ENCODE measurements at regions not wholly inside any gene's neighbourhood (a gene's known extent, or its start where the extent isn't known, plus 50 kb on each side); places are given as distances from the start of the nearest gene placed in this dataset.
"Not testable (repeated sequence)": the region's sequence is repeated elsewhere in the genome, so short reads cannot be mapped to it uniquely, and the experiment has no call there.

DNA sequence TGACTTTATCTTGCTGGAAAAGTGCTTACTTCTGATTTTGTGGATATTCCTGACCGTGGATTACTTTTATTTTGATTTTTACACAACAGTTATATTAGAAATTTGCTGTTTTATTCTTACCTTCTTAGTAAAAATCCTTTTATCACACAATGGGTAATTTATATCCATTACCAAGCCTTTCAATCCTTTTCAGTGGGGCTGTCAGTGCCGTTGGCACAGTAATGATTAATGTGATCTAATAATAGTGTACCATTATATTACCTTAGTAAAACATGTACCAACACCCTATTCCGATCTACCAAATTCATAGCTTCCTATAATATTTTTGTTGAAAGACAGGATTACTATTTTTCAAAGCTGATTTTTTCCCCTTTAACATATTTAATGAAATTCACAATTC, 87.3 kb upstream of the ZNF536 start:
- no peak for DNase-seq (ENCODE audit: low read depth in 1 of 2, low spot score in 1 of 2)
- in situ Hi-C loops (cut with HindIII; ENCODE audit: low pct_unique_long_range_greater_than_20kb, low sequenced_read_pairs): no loop called here
- TF ChIP-seq JUND (IDR thresholded peaks at IDR 0.05; ENCODE audit: low read depth): no peak

DNA sequence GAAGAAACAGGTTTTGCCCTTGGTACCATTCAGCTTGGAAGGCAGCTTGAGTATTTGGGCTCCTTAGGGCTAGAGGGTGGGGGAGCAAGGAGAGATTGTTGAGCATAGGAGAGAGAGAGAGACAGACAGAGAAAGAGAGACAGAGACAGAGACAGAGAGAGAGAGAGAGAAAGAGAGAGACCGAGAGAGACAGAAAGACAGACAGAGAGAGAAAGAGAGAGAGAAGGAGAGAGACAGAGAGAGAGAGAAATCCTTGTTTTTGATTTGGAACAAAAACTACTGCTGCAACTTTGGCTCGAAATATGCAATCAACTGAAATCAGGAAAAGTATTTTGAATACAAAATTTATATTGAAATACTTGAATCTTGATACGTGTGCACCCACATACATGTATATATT, 85.8 kb upstream of the ZNF536 start:
- TF ChIP-seq JUND (IDR thresholded peaks at IDR 0.05; ENCODE audit: low read depth): no peak
- in situ Hi-C loops (cut with HindIII; ENCODE audit: low pct_unique_long_range_greater_than_20kb, low sequenced_read_pairs): no loop called here

DNA sequence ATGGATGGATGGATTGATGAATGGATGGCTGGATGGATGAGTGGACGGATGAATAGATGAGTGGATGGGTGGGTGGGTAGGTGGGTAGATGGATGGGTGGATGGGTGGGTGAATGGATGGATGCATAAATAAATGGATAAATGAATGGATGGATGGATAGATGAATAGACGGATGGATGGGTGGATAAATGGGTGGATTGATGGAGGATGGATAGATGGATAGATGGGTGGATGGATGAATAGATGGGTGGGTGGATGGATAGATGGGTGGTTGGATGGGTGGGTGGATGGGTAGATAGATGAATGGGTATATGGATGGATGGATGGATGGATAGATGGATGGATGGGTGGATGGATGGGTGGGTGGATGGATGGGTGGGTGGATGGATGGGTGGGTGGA, 84.9 kb upstream of the ZNF536 start:
- in situ Hi-C loops (cut with HindIII; ENCODE audit: low pct_unique_long_range_greater_than_20kb, low sequenced_read_pairs): no loop called here
- TF ChIP-seq JUND (IDR thresholded peaks at IDR 0.05; ENCODE audit: low read depth): no peak
- no peak for DNase-seq (ENCODE audit: low read depth in 1 of 2, low spot score in 1 of 2)

More for the DNA sequence above, 85.8 kb upstream of the ZNF536 start:
- no peak for DNase-seq (ENCODE audit: low read depth in 1 of 2, low spot score in 1 of 2)

DNA sequence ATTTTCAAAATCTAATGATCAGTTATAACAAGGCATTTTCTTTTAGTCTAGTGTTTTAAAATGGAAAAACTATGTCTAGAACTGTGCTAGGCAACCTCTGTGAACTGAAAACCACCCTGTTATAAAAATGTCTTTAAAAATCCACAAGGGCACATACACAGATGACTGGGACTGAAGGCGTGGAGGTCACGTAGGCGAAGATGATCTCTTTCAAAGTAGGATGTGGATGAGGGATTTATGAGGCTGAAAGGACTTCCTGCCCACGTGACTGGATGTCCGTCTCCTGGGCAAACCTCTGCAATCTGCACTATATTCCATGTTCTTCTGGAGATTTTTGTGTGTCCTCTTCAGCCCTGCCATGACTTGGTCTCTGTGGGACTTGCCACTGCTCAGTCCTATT, 84.2 kb upstream of the ZNF536 start:
- DNase-seq (ENCODE audit: low read depth in 1 of 2, low spot score in 1 of 2): no peak
- TF ChIP-seq JUND (IDR thresholded peaks at IDR 0.05; ENCODE audit: low read depth): no peak
- in situ Hi-C loops (cut with HindIII; ENCODE audit: low pct_unique_long_range_greater_than_20kb, low sequenced_read_pairs): no loop called here

DNA sequence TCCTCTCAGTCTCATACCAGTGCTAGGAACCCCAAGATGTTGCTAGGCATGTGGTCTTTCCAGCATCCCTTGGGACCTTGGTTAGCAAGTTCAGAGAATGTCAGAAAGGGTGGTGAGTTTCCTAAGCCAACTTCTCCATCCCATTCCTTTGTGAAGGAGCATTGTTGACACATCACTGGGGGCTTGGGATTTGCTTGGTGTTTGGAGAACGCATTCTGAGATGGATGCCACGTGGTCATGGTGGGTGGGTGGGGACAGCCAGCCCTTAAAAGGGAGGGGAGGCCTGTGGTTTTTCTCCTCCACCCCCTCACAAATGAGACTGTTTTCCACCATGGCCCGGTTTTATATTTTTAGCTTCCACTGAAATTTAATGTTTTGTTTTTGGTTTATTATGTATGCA, 83.3 kb upstream of the ZNF536 start:
- no peak for TF ChIP-seq JUND (IDR thresholded peaks at IDR 0.05; ENCODE audit: low read depth)
- in situ Hi-C loops (cut with HindIII; ENCODE audit: low pct_unique_long_range_greater_than_20kb, low sequenced_read_pairs): no loop called here
- DNase-seq (ENCODE audit: low read depth in 1 of 2, low spot score in 1 of 2): no peak

DNA sequence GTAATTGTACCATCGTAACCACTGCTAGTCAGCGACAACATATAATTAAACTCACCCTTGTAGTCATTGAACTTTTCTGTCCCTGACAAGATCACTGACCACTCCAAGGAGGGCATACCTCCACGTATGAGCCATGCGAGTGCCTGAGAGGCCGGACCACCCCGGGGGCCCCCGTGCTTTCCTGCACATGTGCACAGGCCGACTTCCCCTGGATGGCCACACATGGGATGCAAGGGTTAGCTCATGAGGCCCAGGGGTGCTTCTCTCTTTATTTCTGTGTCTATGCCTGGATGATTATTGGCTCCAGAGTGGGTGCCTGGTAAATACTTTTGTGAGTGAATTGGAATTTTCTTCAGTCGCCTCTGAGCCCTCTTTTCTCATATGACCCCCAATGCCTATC, 82.8 kb upstream of the ZNF536 start:
- no peak for DNase-seq (ENCODE audit: low read depth in 1 of 2, low spot score in 1 of 2)
- in situ Hi-C loops (cut with HindIII; ENCODE audit: low pct_unique_long_range_greater_than_20kb, low sequenced_read_pairs): no loop called here
- TF ChIP-seq JUND (IDR thresholded peaks at IDR 0.05; ENCODE audit: low read depth): no peak

DNA sequence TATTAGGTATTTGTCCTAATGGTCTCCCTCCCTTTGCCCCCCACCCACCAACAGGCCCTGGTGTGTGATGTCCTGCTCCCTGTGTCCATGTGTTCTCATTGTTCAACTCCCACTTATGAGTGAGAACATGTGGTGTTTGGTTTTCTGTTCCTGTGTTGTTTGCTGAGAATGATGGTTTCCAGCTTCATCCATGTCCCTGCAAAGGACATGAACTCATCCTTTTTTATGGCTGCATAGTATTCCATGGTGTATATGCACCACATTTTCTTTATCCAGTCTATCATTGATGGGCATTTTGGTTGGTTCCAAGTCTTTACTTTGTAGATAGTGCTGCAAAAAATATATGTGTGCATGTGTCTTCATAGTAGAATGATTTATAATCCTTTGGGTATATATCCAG, 81.4 kb upstream of the ZNF536 start:
- DNase-seq (ENCODE audit: low read depth in 1 of 2, low spot score in 1 of 2); in situ Hi-C loops (cut with HindIII; ENCODE audit: low pct_unique_long_range_greater_than_20kb, low sequenced_read_pairs): not testable (repeated sequence)

DNA sequence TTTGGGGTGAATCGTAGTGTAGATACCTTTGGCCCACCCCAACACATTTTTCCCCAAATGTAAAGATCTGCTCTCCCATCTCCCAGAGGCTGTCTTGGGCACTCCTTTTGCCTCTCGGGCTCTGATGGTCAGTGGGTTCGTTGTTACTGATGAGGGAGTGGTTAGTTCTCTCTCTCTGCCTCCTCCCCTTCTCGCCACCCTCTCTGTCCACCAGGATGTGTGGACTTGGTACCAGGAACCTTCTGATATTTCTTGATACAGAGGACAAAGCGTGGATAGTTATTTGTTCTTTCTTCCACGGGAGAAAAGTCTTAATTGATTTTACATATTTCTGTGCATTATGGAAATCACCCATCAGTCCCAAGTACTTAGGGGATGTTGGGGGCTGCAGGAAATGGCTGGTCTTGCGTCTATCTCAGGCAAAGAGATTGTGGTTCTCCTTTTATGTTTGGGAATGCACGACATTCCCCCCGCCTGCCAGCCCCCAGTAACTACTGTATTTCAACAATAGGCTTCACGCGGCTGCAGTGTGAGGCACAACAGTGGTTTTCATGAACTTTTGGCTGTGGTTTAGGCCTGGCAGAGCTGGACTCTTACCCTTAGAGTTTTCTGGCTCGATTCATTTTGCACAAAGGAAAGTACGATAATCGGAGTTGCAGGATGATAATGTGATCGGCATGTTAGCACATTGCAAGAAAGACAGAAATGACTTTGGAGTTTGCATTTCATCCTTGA, 79.0 kb upstream of the ZNF536 start:
- in situ Hi-C loops (cut with HindIII; ENCODE audit: low pct_unique_long_range_greater_than_20kb, low sequenced_read_pairs): no loop called here
- TF ChIP-seq JUND (IDR thresholded peaks at IDR 0.05; ENCODE audit: low read depth): no peak
- no peak for DNase-seq (ENCODE audit: low read depth in 1 of 2, low spot score in 1 of 2)

DNA sequence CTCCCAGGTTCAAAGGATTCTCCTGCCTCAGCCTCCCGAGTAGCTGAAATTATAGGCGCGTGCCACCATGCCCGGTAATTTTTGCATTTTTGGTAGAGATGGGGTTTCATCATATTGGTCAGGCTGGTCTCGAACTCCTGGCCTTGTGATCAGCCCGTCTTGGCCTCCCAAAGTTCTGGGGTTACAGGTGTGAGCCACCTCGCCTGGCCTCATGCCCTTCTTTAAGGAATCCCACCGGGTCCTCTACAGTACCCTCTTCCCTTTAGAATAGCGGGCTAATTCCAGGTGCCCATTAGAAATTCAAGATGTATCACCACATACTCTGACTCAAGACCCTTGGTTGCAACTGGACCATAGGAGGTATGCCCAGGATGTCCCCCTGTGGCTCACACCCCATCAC, 74.2 kb upstream of the ZNF536 start:
- no peak for DNase-seq (ENCODE audit: low read depth in 1 of 2, low spot score in 1 of 2)
- TF ChIP-seq JUND (IDR thresholded peaks at IDR 0.05; ENCODE audit: low read depth): no peak
- in situ Hi-C loops (cut with HindIII; ENCODE audit: low pct_unique_long_range_greater_than_20kb, low sequenced_read_pairs): no loop called here

DNA sequence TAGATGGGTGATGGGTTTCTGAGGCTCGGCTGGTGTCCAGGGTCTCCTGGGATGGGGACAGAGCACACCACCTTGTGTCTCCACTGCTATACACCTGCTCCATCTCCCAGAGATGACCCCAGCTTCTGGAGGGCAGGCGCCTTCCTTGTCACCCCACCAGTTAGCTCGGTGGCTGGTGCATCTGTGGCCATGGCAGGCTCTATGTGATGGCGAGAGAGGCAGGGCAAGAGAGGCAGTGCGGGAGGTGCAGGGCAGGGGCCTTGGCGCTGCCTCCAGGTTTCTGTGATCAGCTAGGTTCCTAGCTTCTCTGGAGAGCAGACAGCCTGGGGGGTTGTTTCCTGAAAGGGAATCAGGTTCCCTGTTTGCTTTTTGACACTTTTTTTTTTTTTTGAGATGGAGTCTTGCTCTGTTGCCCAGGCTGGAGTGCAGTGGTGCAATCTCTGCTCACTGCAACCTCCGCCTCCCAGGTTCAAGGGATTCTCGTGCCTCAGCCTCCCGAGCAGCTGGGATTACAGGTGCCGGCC, 69.0 kb upstream of the ZNF536 start:
- DNase-seq (ENCODE audit: low read depth in 1 of 2, low spot score in 1 of 2): no peak
- in situ Hi-C loops (cut with HindIII; ENCODE audit: low pct_unique_long_range_greater_than_20kb, low sequenced_read_pairs): no loop called here

DNA sequence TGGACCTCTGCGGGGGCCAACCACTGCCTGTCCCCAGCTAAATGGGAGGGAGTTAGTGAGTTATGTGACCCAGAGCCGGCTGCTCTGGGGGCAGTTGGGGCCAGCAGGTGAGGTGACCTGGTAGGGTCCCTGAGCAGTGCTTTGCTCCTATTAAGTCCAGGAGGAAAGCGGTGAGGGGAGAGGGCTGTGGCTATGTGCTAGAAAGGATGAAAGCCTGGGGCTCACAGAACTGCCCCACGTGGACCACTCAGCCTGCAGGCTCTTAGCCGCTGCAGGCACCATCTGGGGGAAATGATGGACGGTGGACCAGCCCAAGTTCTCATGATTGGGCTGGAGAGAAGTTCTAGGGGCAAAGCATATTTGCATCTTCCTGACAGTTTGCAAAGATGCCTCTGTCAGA, 67.6 kb upstream of the ZNF536 start:
- DNase-seq (ENCODE audit: low read depth in 1 of 2, low spot score in 1 of 2): no peak
- TF ChIP-seq JUND (IDR thresholded peaks at IDR 0.05; ENCODE audit: low read depth): no peak
- in situ Hi-C loops (cut with HindIII; ENCODE audit: low pct_unique_long_range_greater_than_20kb, low sequenced_read_pairs): no loop called here

More for the DNA sequence above, 69.0 kb upstream of the ZNF536 start:
- no peak for TF ChIP-seq JUND (IDR thresholded peaks at IDR 0.05; ENCODE audit: low read depth)

DNA sequence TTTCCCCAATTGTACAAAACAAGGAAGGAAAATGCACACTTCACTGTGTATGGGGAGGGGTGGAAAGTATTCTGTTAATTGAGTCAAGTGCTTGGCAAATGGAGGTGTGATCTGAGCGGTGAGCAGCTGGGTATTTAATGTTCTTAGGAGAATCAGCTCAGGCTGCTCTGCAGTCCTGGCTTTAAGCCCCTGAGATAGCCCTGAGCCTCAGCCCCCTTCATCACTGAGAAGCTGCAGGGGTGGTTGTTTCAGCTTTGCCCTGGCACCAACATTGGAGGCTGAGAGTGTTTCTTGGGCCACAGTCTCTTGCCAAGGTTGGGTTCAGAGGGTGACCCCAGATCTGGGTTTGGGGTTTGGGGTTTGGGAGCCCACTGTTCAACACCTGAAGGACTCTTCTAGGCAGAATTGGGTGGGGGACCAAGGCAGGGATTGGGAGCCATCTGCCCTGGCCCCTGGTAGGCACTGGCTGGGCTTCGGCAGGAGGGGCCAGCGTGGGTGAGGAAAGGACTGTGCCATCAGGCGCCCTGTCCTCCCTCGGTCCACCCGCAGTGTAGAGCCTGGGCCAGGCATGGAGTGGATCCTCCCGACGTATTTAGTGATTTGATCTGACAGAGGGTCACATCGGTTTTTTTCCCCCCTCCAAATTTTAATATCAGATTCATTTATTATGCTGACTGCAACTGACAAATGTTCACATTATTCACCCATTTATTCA, 66.7 kb upstream of the ZNF536 start:
- in situ Hi-C loops (cut with HindIII; ENCODE audit: low pct_unique_long_range_greater_than_20kb, low sequenced_read_pairs): no loop called here
- DNase-seq (ENCODE audit: low read depth in 1 of 2, low spot score in 1 of 2): no peak
- no peak for TF ChIP-seq JUND (IDR thresholded peaks at IDR 0.05; ENCODE audit: low read depth)

DNA sequence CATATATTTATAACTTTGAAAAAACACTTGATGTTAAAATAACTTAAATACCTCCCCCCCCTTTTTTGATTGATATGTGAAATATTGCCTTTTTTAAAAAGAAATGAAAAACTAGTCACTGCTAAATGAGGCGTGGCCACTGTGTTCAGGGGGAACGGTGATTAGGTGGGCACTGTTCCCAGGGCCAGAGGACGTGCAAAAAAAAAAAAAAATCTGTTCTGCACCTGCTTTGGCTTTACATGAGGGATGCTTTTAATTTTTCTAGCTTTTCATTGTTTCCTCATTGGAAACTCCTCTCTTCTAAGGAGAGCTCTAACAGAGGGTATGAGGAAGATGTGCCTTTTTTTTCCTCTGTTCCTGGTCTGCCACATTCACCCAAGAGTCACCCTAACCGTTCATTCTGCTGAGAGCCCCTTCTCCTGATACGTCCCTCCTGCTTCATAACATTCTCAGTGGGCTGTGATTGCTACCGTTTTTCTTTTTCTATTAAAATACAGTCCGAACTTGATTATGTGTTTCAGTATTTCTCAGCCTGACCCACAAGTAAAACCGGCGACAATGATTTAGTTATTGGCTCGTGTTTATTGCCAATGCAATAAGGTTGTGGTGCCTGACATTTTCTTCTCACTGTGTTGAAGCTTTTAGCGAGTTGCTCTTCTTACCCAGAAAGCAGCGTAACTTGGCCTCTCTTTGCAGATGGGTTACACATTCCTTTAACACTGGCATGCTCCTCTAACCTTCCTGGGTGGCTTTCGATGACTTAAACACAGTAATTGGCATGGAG, 64.8 kb upstream of the ZNF536 start:
- no peak for DNase-seq (ENCODE audit: low read depth in 1 of 2, low spot score in 1 of 2)
- TF ChIP-seq JUND (IDR thresholded peaks at IDR 0.05; ENCODE audit: low read depth): no peak
- in situ Hi-C loops (cut with HindIII; ENCODE audit: low pct_unique_long_range_greater_than_20kb, low sequenced_read_pairs): no loop called here

Data from T47D (cell line).